GM23248 (cell line): ENCODE measurements at regions not wholly inside any gene's neighbourhood (a gene's known extent, or its start where the extent isn't known, plus 50 kb on each side); places are given as distances from the start of the nearest gene placed in this dataset.
"Not testable (repeated sequence)": the region's sequence is repeated elsewhere in the genome, so short reads cannot be mapped to it uniquely, and the experiment has no call there.

Experiments
- EZH2 ChIP-seq: fragments of 200-600 bp; sonication (generic); IDR thresholded peaks from 2 replicates; pipeline ENCODE4 v1.6.1; 2018; ENCODE audit warnings: antibody characterized with exemption, mild to moderate bottlenecking; ENCODE audit not compliant: insufficient read depth, poor library complexity, severe bottlenecking
- EZH2phosphoT487 ChIP-seq: fragments of 200-600 bp; sonication (generic); IDR thresholded peaks from 2 replicates; pipeline ENCODE4 v1.6.1; 2018; ENCODE audit warnings: antibody characterized with exemption, moderate library complexity, mild to moderate bottlenecking, low read depth; ENCODE audit not compliant: insufficient read depth

- TF ChIP-seq EZH2phosphoT487, EZH2: not testable (repeated sequence)
Observed at GRCh38 chr20:12093797-12094190, 176.1 kb downstream of the BTBD3 start.
